ENCODE measurements at regions not wholly inside any gene's neighbourhood (a gene's known extent, or its start where the extent isn't known, plus 50 kb on each side); places are given as distances from the start of the nearest gene placed in this dataset.

GRCh38 chr13:19321222-19321621 is 139.6 kb upstream of the TUBA3C start:
- POLR2A ChIA-PET: no interaction called here
- DNase-seq (ENCODE audit: extremely low spot score): no peak
- CTCF ChIA-PET: no interaction called here
- TF ChIP-seq CTCF (IDR thresholded peaks at IDR 0.05; ENCODE audit: control extremely low read depth, extremely low read depth, low read depth, missing control alignments): no peak

- no peak for TF ChIP-seq CTCF (IDR thresholded peaks at IDR 0.05; ENCODE audit: control extremely low read depth, extremely low read depth, low read depth, missing control alignments)
- ChIA-PET POLR2A (no interaction called here), CTCF (no interaction called here)
- DNase-seq (ENCODE audit: extremely low spot score): no peak
Measured at GRCh38 chr13:19305434-19305833, 123.8 kb upstream of the TUBA3C start.

GRCh38 chr13:19289180-19289579 is 107.6 kb upstream of the TUBA3C start:
- TF ChIP-seq CTCF (IDR thresholded peaks at IDR 0.05; ENCODE audit: control extremely low read depth, extremely low read depth, low read depth, missing control alignments): no peak
- CTCF ChIA-PET: no interaction called here
- DNase-seq (ENCODE audit: extremely low spot score): no peak
- POLR2A ChIA-PET: no interaction called here

- DNase-seq (ENCODE audit: extremely low spot score): no peak
- CTCF ChIA-PET: no interaction called here
- POLR2A ChIA-PET: no interaction called here
- TF ChIP-seq CTCF (IDR thresholded peaks at IDR 0.05; ENCODE audit: control extremely low read depth, extremely low read depth, low read depth, missing control alignments): no peak
Measured at GRCh38 chr13:19283836-19284235, 102.2 kb upstream of the TUBA3C start.

GRCh38 chr13:19268331-19268730 is 86.7 kb upstream of the TUBA3C start:
- POLR2A ChIA-PET: no interaction called here
- CTCF ChIA-PET: no interaction called here
- DNase-seq (ENCODE audit: extremely low spot score): no peak
- no peak for TF ChIP-seq CTCF (IDR thresholded peaks at IDR 0.05; ENCODE audit: control extremely low read depth, extremely low read depth, low read depth, missing control alignments)

GRCh38 chr13:19267746-19268145 is 86.1 kb upstream of the TUBA3C start:
- DNase-seq (ENCODE audit: extremely low spot score): no peak
- ChIA-PET POLR2A (no interaction called here), CTCF (no interaction called here)
- no peak for TF ChIP-seq CTCF (IDR thresholded peaks at IDR 0.05; ENCODE audit: control extremely low read depth, extremely low read depth, low read depth, missing control alignments)

GRCh38 chr13:19266979-19267378 is 85.4 kb upstream of the TUBA3C start:
- no peak for DNase-seq (ENCODE audit: extremely low spot score)
- no peak for TF ChIP-seq CTCF (IDR thresholded peaks at IDR 0.05; ENCODE audit: control extremely low read depth, extremely low read depth, low read depth, missing control alignments)
- POLR2A ChIA-PET: no interaction called here
- CTCF ChIA-PET: no interaction called here
